ENCODE measurements at regions not wholly inside any gene's neighbourhood (a gene's known extent, or its start where the extent isn't known, plus 50 kb on each side); places are given as distances from the start of the nearest gene placed in this dataset.
"Not testable (repeated sequence)": the region's sequence is repeated elsewhere in the genome, so short reads cannot be mapped to it uniquely, and the experiment has no call there.

DNA sequence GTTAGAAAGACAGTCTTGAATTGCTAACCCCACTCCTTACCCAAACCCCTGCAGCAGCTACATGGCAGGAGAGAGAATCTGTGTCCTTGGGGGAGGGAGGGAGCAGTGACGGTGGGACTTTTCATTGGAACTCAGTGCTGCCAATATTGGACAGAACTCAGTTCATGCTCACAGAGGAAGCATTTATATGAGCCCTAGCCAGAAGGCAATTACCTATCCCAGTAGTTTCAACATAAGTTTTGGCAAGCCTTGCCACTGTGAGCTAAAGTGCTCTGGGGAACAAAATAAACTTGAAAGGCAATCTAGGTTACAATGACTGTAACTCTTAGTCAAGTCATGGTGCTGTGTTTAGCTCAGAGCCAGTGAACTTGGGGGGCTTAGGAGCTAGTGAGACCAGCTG, 1013.4 kb upstream of the COX7C start:
- no peaks in the 10 kb centered on the region for H3K27me3 Mint-ChIP-seq
- no peak overlapping the region for H3K4me3 Mint-ChIP-seq
- no peak for ATAC-seq
- H3K4me1 Mint-ChIP-seq, result no peaks in the 10 kb centered on the region
- no peak overlapping the region for H3K27ac Mint-ChIP-seq
- H3K9me3 Mint-ChIP-seq, result peaks cover 9% of the 10 kb centered on the region
- no peaks in the 10 kb centered on the region for H3K36me3 Mint-ChIP-seq

DNA sequence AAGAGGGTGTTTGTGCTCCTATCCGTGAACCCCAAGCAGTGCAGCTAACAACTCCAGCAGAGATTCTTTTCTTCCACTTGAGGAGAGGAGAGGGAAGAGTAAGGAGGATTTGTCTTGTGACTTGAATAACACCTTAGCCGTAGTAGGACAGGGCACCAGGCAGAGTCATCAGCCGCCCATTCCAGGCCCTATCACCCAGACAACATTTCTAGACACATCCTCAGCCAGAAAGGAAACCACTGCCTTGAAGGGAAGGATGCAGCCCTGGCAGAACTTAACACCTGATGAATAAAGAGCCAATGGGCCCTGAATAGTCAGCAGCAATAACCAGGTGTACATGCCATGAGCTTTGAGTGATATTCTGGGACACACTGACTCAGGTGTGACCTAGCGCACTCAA, 1013.0 kb upstream of the COX7C start:
- H3K27me3 Mint-ChIP-seq, result no peaks in the 10 kb centered on the region
- H3K4me3 Mint-ChIP-seq, result no peak overlapping the region
- no peaks in the 10 kb centered on the region for H3K36me3 Mint-ChIP-seq
- no peak overlapping the region for H3K27ac Mint-ChIP-seq
- no peaks in the 10 kb centered on the region for H3K4me1 Mint-ChIP-seq
- peak; percentile 16 for ATAC-seq
- peaks cover 9% of the 10 kb centered on the region for H3K9me3 Mint-ChIP-seq

GRCh38 chr5:85605381-85605780, 1012.4 kb upstream of the COX7C start:
- Mint-ChIP-seq H3K9me3 (peaks cover 11% of the 10 kb centered on the region), H3K27me3 (no peaks in the 10 kb centered on the region), H3K4me1 (no peaks in the 10 kb centered on the region), H3K36me3 (no peaks in the 10 kb centered on the region), H3K4me3 (no peak overlapping the region), H3K27ac (no peak overlapping the region)
- no peak for ATAC-seq

DNA sequence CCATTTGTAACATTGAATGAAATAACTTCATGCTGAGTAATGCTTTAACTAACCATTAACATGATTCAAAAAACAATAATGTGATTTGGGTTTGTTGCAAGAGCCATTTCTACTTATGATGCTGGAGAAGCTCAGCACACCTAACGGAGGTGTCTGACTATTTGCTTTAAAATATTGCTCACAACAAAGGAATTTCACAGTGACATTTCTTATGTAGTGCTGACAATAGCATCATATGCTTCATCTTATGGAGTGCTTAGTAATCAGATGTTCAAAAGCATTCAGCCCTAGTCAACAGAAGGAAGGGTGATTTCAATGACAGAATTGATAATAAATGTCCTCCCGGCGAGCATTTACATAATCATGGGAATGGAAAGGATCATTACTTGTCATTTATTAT, 1003.3 kb upstream of the COX7C start:
- H3K36me3 Mint-ChIP-seq, result no peaks in the 10 kb centered on the region
- H3K27ac Mint-ChIP-seq, result no peak overlapping the region
- no peak for ATAC-seq
- no peak overlapping the region for H3K4me3 Mint-ChIP-seq
- H3K9me3 Mint-ChIP-seq, result peaks cover 12% of the 10 kb centered on the region
- H3K27me3 Mint-ChIP-seq, result no peaks in the 10 kb centered on the region
- H3K4me1 Mint-ChIP-seq, result no peaks in the 10 kb centered on the region

DNA sequence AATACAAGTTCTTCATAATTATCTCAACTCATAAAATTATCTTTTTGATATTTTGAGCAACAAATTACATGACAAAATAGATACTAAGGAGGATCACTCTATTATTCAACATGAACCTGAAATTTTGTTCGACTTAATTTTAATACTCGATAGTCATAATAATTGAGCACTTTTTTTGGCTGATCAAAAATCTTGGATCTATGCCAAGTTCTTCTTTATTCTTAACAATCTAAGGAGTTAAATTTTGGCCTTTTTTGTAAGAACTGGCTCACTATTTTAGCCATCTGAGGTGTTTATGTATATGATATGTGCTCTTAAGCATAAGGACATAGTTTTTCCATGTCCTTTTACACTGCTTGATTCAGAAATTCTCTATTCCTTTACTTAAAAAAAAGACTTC, 996.1 kb upstream of the COX7C start:
- no peaks in the 10 kb centered on the region for H3K27me3 Mint-ChIP-seq
- H3K4me3 Mint-ChIP-seq, result no peak overlapping the region

GRCh38 chr5:85628153-85628552, 989.6 kb upstream of the COX7C start:
- H3K4me1 Mint-ChIP-seq, result no peaks in the 10 kb centered on the region
- no peak for ATAC-seq

More for the DNA sequence above, 996.1 kb upstream of the COX7C start:
- no peak overlapping the region for H3K27ac Mint-ChIP-seq
- peaks cover 12% of the 10 kb centered on the region for H3K9me3 Mint-ChIP-seq
- no peaks in the 10 kb centered on the region for H3K36me3 Mint-ChIP-seq
- no peaks in the 10 kb centered on the region for H3K4me1 Mint-ChIP-seq
- ATAC-seq, result no peak

DNA sequence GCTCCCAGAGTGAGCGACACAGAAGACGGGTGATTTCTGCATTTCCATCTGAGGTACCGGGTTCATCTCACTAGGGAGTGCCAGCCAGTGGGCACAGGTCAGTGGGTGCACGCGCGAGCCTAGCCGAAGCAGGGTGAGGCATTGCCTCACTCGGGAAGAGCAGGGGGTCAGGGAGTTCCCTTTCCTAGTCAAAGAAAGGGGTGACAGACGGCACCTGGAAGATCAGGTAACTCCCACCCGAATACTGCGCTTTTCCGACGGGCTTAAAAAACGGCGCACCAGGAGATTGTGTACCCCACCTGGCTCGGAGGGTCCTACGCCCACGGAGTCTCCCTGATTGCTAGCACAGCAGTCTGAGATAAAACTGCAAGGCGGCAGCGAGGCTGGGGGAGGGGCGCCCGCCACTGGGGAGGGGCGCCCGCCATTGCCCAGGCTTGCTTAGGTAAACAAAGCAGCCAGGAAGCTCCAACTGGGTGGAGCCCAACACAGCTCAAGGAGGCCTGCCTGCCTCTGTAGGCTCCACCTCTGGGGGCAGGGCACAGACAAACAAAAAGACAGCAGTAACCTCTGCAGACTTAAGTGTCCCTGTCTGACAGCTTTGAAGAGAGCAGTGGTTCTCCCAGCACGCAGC, 979.1 kb upstream of the COX7C start:
- not testable (repeated sequence) for H3K4me3 Mint-ChIP-seq, H3K36me3 Mint-ChIP-seq, H3K27me3 Mint-ChIP-seq, H3K9me3 Mint-ChIP-seq, H3K27ac Mint-ChIP-seq, ATAC-seq, H3K4me1 Mint-ChIP-seq

More at GRCh38 chr5:85628153-85628552, 989.6 kb upstream of the COX7C start:
- H3K27ac Mint-ChIP-seq, result no peak overlapping the region
- H3K4me3 Mint-ChIP-seq, result no peak overlapping the region
- no peaks in the 10 kb centered on the region for H3K27me3 Mint-ChIP-seq
- no peaks in the 10 kb centered on the region for H3K36me3 Mint-ChIP-seq
- no peaks in the 10 kb centered on the region for H3K9me3 Mint-ChIP-seq

DNA sequence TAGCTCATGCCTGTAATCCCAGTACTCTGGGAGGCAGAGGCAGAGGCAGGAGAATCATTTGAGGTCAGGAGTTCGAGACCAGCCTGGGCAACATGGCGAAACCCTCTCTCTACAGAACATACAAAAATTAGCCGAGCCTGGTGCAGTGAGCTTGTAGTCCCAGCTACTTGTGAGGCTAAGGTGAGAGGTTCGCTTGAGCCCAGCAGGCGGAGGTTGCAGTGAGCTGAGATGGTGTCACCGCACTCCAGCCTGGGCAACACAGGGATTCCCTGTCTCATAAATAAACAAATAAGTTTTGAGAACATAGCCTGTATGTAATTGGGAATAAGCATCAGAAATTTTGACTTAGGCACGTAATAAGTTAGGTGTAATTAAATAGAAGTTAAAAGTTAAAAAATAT, 971.7 kb upstream of the COX7C start:
- Mint-ChIP-seq H3K27ac (no peak overlapping the region), H3K36me3 (no peaks in the 10 kb centered on the region), H3K9me3 (peaks cover 2% of the 10 kb centered on the region), H3K27me3 (no peaks in the 10 kb centered on the region), H3K4me3 (no peak overlapping the region), H3K4me1 (no peaks in the 10 kb centered on the region)
- no peak for ATAC-seq

DNA sequence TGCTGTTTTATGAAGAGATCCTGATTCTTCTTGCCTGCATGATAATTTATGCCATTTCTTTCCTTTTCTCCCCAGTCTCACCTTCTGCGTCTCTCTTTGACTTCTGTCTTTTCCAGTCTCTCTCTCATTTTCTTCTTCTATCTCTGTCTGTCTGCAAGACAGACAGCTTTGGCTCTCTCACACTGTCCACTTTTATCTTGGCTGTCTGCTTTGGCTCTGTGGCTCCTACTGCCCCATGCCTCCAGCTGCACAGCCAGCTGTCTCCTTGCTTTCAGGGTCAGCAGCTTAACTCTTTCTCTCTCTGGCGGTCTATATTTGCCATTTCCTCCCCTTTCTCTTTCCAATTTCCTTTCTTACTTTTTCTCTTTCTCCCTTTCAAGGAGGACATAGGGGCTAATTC, 971.1 kb upstream of the COX7C start:
- no peaks in the 10 kb centered on the region for H3K36me3 Mint-ChIP-seq
- no peak for ATAC-seq
- no peaks in the 10 kb centered on the region for H3K27me3 Mint-ChIP-seq
- no peaks in the 10 kb centered on the region for H3K9me3 Mint-ChIP-seq
- H3K4me1 Mint-ChIP-seq, result no peaks in the 10 kb centered on the region
- H3K4me3 Mint-ChIP-seq, result no peak overlapping the region
- H3K27ac Mint-ChIP-seq, result no peak overlapping the region

- Mint-ChIP-seq H3K27me3 (no peaks in the 10 kb centered on the region), H3K36me3 (no peaks in the 10 kb centered on the region), H3K4me3 (no peak overlapping the region), H3K4me1 (no peaks in the 10 kb centered on the region), H3K9me3 (no peaks in the 10 kb centered on the region), H3K27ac (no peak overlapping the region)
- ATAC-seq, result no peak
Observed at GRCh38 chr5:85647349-85648127, 970.2 kb upstream of the COX7C start.

DNA sequence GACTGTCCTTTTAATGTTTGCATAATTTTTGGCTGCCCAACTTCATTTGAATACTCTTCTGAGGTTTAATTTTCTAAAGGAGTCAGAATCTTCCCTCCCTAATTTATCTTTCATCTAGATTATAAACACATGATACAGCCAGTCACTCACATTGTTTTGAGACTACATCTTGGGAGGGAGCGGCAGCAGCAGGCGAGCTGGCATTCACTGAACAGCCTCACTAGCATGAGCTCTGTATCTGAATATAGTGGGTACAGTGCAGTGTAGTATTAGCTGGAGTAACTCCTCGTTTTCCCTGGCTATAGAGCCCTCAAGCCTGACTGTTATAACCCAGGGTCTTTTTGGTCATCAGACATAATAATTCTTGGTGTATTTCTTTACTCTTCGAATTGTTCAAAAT, 969.2 kb upstream of the COX7C start:
- ATAC-seq, result no peak
- Mint-ChIP-seq H3K27me3 (no peaks in the 10 kb centered on the region), H3K4me1 (no peaks in the 10 kb centered on the region), H3K9me3 (no peaks in the 10 kb centered on the region), H3K4me3 (no peak overlapping the region), H3K36me3 (no peaks in the 10 kb centered on the region), H3K27ac (no peak overlapping the region)

DNA sequence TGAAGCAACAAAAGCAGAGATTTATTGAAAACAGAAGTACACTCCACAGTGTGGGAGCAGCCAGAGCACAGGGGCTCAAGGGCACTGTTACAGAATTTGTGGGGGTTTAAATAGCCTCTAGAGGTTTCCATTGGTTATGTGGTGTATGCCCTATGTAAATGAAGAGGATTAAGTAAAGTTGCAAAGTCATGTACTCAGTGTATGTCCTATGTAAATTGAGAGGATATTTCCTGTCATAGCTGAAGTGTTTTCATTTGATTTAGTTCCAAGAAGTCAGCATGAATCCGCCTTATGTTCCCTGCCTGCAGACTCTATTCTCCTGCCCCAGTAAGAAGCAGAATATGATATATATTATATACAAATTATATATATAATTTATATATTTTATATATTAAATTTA, 966.0 kb upstream of the COX7C start:
- peaks cover 6% of the 10 kb centered on the region for H3K9me3 Mint-ChIP-seq
- no peaks in the 10 kb centered on the region for H3K36me3 Mint-ChIP-seq
- H3K4me3 Mint-ChIP-seq, result no peak overlapping the region
- H3K27ac Mint-ChIP-seq, result no peak overlapping the region
- no peaks in the 10 kb centered on the region for H3K27me3 Mint-ChIP-seq
- ATAC-seq, result no peak
- H3K4me1 Mint-ChIP-seq, result no peaks in the 10 kb centered on the region

DNA sequence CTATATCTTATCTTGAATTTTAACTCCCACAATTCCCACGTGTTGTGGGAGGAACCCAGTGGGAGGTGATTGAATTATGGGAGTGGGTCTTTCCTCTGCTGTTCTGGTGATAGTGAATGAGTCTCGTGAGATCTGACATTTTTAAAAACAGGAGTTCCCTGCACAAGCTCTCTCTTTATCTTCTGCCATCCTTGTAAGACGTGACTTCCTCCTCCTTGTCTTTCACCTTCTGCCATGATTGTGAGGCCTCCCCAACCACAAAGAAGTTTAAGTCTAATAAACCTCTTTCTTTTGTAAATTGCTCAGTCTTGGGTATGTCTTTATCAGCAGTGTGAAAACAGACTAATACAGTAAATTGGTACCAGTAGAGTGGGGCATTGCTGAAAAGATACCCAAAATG, 963.6 kb upstream of the COX7C start:
- ATAC-seq, H3K9me3 Mint-ChIP-seq, H3K27me3 Mint-ChIP-seq: not testable (repeated sequence)

DNA sequence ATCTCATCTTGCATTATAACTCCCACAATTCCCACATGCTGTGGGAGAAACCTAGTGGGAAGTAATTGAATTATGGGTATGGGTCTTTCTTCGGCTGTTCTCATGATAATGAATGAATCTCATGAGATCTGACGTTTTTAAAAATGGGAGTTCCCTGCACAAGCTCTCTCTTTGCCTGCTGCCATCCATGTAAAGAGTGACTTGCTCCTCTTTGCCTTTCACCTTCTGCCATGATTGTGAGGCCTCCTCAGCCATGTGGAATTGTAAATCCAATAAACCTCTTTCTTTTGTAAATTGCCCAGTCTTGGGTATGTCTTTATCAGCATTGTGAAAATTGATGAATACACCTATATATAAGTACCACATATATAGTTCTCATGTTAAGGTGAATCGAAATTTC, 961.7 kb upstream of the COX7C start:
- no peak overlapping the region for H3K27ac Mint-ChIP-seq
- no peaks in the 10 kb centered on the region for H3K4me1 Mint-ChIP-seq
- H3K36me3 Mint-ChIP-seq, result no peaks in the 10 kb centered on the region
- peaks cover 6% of the 10 kb centered on the region for H3K9me3 Mint-ChIP-seq
- no peaks in the 10 kb centered on the region for H3K27me3 Mint-ChIP-seq
- no peak overlapping the region for H3K4me3 Mint-ChIP-seq
- no peak for ATAC-seq

More for the DNA sequence above, 963.6 kb upstream of the COX7C start:
- not testable (repeated sequence) for H3K4me3 Mint-ChIP-seq, H3K36me3 Mint-ChIP-seq, H3K27ac Mint-ChIP-seq, H3K4me1 Mint-ChIP-seq

DNA sequence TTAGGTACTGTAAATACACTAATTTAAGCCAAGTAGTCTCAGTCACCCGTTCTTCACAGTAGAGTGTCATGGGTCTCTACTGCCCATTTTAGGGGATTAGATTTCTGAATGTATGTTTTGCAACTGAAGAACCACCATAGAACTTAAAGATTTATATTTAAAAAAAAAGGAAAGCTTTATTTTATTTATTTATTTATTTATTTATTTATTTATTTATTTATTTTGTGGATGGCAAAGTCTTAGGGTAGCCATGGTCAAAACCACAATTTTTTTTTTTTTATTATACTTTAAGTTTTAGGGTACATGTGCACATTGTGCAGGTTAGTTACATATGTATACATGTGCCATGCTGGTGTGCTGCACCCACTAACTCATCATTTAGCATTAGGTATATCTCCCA, 960.4 kb upstream of the COX7C start:
- not testable (repeated sequence) for H3K36me3 Mint-ChIP-seq, H3K4me3 Mint-ChIP-seq, H3K27ac Mint-ChIP-seq, H3K4me1 Mint-ChIP-seq, H3K9me3 Mint-ChIP-seq, H3K27me3 Mint-ChIP-seq, ATAC-seq

DNA sequence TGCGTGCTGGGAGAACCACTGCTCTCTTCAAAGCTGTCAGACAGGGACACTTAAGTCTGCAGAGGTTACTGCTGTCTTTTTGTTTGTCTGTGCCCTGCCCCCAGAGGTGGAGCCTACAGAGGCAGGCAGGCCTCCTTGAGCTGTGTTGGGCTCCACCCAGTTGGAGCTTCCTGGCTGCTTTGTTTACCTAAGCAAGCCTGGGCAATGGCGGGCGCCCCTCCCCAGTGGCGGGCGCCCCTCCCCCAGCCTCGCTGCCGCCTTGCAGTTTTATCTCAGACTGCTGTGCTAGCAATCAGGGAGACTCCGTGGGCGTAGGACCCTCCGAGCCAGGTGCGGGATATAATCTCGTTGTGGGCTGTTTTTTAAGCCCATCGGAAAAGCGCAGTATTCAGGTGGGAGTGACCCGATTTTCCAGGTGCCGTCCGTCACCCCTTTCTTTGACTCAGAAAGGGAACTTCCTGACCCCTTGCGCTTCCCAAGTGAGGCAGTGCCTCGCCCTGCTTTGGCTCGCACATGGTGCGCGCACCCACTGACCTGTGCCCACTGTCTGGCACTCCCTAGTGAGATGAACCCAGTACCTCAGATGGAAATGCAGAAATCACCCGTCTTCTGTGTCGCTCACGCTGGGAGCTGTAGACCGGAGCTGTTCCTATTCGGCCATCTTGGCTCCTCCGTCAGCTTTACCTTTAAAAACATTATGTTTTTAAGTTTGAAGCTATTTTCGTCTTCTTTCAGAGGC, 954.6 kb upstream of the COX7C start:
- not testable (repeated sequence) for H3K36me3 Mint-ChIP-seq, H3K4me3 Mint-ChIP-seq, H3K9me3 Mint-ChIP-seq, H3K27ac Mint-ChIP-seq, H3K27me3 Mint-ChIP-seq, H3K4me1 Mint-ChIP-seq, ATAC-seq
